ENCODE measurements at regions not wholly inside any gene's neighbourhood (a gene's known extent, or its start where the extent isn't known, plus 50 kb on each side); places are given as distances from the start of the nearest gene placed in this dataset.

DNA sequence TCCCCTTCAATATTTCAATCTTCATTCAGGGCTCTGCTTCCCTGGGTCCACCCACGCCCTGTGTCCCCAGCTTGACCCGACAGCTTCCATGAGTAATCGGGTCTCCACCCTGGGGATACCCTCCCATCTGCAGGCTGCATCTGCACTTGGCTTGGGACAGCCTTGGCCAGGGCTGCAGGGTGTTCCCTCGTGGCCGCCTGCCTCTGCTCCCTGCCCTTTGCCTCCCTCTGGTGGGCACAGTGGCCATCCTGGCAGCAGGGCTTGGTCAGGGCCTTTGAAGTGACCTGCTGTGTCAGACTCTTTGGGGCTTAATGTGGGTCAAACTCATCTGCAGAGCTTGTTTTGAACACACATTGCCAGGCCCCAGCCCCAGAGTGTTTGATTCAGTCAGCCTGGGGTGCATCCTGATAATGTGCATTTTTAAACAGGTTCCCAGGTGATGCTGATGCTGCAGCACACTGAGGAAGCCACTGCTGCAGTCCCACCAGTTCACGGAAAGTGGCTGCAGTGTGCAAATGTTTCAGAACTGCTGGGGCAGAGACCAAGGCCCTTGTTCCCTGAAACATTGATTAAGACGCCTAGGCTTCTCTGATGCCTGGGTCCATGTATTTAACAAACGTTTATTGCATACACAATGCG, 80.7 kb upstream of the SEC61G start:
- in situ Hi-C loops (cut with HindIII; ENCODE audit: low pct_unique_long_range_greater_than_20kb, low sequenced_read_pairs) = loop anchor here (25.0 kb wide), 1 partner anchor 248 kb away; no protein-coding TSS in a partner anchor
- DNase-seq (ENCODE audit: low read depth) = peak; percentile 83

DNA sequence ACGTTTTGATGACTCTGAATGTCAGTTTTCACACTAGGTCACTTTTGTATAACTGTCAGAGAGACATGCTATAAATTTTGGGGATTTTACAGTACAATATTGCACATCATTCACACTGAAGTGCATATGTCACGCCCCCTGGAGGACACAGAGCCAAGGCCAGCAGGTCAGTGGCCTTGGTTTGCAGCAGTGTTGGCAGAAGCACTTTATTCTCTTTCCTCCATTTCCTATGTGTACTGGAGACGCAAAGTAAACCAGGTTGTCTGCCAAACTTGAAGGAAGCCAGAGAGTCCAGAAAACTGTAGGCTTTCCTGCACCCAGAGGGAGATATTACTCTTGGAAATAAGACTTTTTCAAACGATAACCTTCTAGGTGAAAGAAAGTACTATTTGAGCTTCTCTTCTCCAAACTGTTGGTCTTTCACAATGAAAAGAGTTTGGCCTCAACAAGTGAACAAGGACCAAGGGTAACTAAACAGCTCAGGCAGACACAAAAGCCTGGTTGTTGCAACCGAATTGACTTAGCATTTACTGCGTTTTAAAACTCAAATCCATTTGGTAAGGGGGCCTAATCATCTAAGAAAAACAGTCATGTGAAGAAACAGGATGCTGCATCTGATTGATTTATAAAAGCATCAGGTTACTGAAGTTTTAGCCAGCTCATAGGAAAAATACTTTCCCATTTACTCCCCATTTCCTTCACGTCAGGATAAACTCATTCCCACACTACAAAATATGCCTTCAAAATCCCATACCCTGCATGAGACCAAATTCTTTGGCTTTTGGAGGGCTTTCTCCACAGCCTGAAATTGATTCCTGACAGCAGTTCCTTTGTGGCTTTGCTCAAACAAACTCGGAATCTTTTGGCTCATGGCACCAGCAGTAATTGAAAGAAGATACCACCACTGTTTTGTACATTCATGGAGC, 83.0 kb upstream of the SEC61G start:
- in situ Hi-C loops (cut with HindIII; ENCODE audit: low pct_unique_long_range_greater_than_20kb, low sequenced_read_pairs) = loop anchor here (25.0 kb wide), 1 partner anchor 245 kb away; no protein-coding TSS in a partner anchor

DNA sequence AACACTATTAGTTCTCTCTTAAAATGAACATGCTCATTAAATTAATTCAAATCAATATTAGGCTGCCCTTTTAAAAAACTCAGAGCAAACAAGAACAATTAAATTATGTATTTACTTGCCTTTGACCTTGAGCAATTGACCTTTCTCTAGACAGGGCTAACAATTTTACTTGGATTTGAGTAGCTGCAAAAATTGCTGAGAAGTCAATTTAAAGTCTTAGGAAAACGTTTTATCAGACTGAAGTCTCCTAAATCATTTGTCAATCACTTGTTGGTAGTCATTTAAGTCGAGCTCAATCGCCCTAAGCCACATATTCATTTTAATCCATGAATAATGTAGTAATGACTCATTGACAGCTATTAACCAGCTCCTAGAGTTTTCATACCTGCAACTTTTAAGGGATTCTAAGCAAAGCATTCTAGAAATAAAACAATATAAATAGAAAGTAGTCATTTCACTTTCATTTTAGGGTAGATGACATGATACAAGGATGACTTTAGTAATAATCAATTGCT, 84.9 kb upstream of the SEC61G start:
- in situ Hi-C loops (cut with HindIII; ENCODE audit: low pct_unique_long_range_greater_than_20kb, low sequenced_read_pairs) = loop anchor here (25.0 kb wide), 1 partner anchor 243 kb away; no protein-coding TSS in a partner anchor
- no peak for DNase-seq (ENCODE audit: low read depth)

More for the DNA sequence above, 83.0 kb upstream of the SEC61G start:
- no peak for DNase-seq (ENCODE audit: low read depth)

DNA sequence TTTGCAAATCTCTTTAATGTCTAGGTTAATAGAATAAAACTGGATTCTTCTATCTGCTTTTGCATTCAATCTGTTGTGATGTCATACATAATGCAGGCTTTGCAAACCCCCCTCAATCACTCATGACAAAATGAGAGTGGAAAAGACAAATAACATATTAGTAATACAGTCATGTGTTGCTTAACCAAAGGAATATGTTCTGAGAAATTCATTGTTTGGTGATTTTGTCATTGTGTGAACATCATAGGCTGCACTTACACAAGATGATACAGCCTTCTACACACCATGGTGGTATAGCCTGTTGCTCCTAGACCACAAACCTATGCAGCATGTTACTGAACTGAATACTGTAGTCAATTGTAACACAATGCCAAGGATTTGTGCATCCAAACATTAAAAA, 87.3 kb upstream of the SEC61G start:
- in situ Hi-C loops (cut with HindIII; ENCODE audit: low pct_unique_long_range_greater_than_20kb, low sequenced_read_pairs) = loop anchor here (25.0 kb wide), 1 partner anchor 241 kb away; no protein-coding TSS in a partner anchor
- DNase-seq (ENCODE audit: low read depth) = no peak

DNA sequence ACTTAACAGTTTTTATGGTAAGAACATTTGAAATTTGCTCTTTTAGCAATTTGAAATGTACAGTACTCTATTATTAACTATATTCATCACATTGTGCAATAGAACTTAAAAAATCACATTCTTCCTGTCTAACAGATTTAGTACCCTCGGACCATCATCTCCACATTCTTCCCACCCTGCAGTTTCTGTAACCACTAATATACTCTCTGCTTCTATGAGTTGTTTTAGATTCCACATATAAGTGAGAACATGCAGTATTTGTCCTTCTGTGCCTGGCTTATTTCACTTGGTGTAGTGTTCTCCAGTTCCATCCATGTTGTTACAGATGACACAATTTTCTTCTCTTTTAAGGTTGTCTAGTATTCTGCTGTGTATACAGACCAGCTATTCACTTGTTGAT, 88.9 kb upstream of the SEC61G start:
- in situ Hi-C loops (cut with HindIII; ENCODE audit: low pct_unique_long_range_greater_than_20kb, low sequenced_read_pairs) = loop anchor here (25.0 kb wide), 1 partner anchor 239 kb away; no protein-coding TSS in a partner anchor
- DNase-seq (ENCODE audit: low read depth) = no peak

DNA sequence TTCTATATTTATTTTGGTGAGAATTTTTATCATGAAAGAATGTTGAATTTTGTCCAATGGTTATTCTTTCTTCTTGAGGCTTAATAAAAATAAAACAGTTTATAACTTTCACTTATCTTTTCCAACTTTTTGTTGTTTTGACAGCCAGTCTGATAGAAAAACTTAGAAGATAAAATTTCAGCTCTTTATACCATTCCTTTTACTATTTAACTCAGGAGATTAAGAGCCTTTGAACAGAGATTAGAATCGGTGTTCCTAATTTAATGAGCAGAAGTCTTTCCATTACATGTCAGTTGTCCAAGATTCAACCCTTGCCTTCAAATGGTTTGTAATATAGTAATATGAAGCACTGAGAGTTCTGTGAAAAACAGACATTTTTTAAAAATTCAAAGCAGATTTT, 97.8 kb upstream of the SEC61G start:
- DNase-seq (ENCODE audit: low read depth) = no peak
- in situ Hi-C loops (cut with HindIII; ENCODE audit: low pct_unique_long_range_greater_than_20kb, low sequenced_read_pairs) = no loop called here

DNA sequence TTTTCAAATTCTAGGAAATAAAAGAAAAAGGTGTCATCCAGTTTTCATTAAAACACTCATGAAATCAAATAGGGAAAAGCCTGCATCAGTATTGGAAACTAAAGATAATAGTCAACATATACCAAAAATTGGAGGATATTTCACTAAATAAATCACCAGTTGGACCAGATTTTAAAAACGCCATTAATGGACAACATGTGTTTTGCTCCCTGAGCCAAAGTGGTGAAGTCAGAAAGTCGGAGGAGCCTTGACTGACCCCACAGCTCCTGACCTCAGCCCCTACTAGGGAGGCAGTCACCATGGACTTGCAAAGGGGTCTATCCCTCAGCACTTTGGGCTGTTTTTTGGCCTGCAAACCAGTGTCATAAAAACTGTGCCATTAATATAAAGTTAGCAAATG, 98.3 kb upstream of the SEC61G start:
- in situ Hi-C loops (cut with HindIII; ENCODE audit: low pct_unique_long_range_greater_than_20kb, low sequenced_read_pairs) = no loop called here
- DNase-seq (ENCODE audit: low read depth) = no peak

DNA sequence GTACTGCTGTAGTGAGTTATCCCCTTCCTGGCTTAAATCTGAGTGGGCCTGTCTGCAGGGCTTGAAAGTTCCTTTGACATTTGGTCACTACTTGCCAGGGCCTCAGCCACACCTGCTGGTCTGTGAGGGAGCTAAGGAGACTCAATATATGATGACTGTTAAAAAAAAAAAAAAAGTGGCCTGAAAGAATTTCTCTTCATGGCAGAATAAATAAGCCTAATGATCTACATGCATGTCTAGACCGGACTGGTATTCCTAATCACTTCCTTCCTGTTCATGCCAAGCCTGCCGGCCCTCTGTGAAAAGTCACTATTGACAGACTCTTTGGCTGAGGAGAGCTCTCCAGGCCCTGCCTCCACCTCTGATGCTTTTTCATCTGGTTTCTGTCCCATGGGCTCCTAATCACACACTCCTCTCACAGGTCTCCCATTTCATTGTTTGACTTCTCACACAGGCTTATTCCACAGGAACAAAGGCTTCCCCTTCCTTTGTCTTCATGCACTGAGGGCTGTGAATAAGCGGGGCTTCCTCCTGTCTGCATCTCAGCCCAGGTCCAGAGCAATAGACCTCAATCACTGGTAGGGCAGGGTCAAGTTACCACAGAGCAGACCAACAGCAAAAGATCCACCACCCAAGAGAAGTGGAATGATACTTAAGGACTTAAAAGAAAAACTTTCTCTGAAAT, 99.1 kb upstream of the SEC61G start:
- DNase-seq (ENCODE audit: low read depth) = no peak
- in situ Hi-C loops (cut with HindIII; ENCODE audit: low pct_unique_long_range_greater_than_20kb, low sequenced_read_pairs) = no loop called here

DNA sequence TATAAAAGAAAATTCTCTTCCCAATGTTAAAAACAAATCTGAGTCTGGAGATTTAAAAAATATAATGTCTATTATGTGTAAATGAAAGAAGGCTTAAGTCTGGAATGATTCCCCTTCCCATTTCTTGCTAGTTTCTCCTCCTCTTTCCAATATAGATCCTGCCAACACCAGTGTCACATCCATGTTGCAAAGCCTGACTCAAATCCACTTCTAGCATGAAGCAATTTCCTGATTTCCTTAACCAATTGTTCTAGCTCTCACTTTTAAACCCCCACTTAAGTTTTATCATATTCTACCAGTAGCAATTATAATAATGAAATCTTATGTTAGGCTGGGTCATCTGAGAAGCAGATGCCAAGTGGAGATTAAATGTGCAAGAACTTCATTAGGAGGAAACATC, 100.1 kb upstream of the SEC61G start:
- DNase-seq (ENCODE audit: low read depth) = no peak
- in situ Hi-C loops (cut with HindIII; ENCODE audit: low pct_unique_long_range_greater_than_20kb, low sequenced_read_pairs) = no loop called here

DNA sequence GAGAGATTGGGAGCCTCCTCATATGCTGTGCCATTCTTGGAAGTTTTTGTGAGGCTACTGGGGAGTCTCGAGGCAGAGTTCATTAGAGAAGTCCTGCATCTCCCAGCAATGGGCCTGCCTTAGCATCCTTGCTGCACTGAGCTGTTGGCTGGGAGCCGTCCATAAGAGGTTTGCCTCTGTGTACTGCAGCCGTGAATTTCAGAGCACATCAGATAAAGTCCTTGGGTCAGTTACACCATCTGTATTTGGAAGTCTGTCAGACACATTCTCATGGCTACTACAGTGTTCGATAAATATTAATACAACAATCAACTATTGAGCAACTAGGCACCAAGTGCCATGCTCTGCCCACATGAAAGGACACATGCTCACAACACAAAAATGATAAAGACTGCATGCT, 100.5 kb upstream of the SEC61G start:
- no peak for DNase-seq (ENCODE audit: low read depth)
- in situ Hi-C loops (cut with HindIII; ENCODE audit: low pct_unique_long_range_greater_than_20kb, low sequenced_read_pairs) = no loop called here

DNA sequence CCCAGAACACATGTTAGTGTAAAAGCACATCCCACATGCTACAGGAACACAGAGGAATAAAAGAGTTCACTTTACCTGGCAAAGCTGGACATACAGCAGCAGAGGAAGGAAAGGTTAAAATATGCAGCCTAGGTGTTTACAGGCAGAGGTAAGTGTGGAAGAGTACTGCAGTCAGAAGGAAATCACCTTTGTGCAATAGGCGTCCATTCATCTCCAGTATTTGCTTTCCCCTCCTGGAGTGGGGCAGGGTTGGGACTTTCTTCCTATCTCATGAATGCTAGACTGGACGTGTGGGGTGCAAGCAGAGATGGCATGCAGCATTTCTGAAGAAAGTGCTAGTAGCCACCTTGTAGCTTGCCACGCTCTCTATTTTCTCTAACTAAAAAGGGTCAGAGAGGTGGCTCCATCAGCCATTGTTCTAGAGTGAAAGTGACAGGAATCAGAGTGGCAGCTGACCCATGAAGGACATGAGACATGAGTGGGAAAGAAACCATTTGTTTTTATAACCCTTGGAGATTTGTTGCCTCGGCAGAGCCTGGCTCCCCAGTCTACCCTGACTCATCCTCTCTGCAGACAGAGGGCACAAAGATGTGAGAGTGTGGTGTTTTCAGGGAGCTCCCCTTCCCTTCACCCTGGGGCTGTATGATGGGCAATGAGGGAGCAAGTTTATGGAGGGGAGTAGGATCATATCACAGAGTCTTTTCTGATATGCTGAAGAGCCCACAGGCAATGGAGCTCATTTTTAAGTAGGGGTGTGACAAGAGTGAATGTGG, 101.2 kb upstream of the SEC61G start:
- in situ Hi-C loops (cut with HindIII; ENCODE audit: low pct_unique_long_range_greater_than_20kb, low sequenced_read_pairs) = no loop called here
- no peak for DNase-seq (ENCODE audit: low read depth)

DNA sequence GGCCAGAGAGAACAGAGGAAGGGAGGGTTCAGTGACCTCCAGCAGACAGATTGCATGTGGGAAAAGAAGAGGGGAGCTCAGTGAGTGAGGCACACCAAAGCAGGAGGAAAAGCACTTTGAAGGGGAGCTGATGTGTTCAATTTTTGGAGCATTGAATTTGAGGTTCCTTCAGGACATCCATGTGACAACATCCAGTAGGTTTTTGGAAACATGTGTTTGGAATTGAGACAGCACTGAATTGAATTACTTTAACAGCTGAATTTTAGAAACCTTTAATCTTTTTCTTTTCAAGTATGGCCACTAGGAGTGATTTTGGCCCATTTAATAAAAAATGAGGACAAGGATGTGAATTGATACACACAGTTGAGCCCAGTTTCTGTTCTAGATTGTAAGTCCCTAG, 101.8 kb upstream of the SEC61G start:
- no peak for DNase-seq (ENCODE audit: low read depth)
- in situ Hi-C loops (cut with HindIII; ENCODE audit: low pct_unique_long_range_greater_than_20kb, low sequenced_read_pairs) = no loop called here

DNA sequence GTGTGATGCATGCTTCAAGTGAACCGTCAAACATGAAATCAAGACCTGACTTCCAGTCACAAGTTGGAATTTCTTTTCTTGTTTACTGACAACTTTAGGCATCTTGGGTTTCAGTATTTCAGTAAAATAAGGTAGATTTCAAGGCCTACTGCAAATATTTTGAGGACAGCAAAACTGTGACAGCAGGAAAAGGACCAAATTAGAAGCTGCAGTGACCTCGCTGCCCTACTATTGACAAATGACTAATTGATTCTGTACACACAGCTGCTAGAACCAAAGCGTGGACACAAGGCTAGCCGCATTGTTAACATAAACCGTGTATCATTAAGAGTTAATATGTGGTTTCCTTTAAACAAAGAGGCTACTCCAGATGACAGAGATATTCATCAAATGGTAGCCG, 105.7 kb upstream of the SEC61G start:
- DNase-seq (ENCODE audit: low read depth) = no peak
- in situ Hi-C loops (cut with HindIII; ENCODE audit: low pct_unique_long_range_greater_than_20kb, low sequenced_read_pairs) = no loop called here

DNA sequence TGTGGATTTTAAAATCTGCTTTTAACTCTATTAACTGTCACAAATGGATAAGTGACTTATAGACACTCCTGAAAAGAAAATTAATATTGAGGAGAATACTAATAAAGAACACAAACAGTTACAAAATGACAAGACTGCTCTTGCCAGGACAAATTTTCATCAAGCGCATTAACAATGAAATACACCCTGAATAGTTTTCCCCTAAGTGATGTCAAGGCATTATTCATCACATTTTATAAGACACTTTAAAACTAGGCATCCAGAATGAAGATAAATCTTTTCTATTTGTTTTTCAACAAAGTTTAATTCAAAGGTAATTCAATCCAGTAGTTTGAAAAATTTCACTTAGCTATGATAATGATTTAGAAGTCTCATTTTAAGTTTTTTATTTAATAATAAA, 110.5 kb upstream of the SEC61G start:
- in situ Hi-C loops (cut with HindIII; ENCODE audit: low pct_unique_long_range_greater_than_20kb, low sequenced_read_pairs) = no loop called here
- no peak for DNase-seq (ENCODE audit: low read depth)

DNA sequence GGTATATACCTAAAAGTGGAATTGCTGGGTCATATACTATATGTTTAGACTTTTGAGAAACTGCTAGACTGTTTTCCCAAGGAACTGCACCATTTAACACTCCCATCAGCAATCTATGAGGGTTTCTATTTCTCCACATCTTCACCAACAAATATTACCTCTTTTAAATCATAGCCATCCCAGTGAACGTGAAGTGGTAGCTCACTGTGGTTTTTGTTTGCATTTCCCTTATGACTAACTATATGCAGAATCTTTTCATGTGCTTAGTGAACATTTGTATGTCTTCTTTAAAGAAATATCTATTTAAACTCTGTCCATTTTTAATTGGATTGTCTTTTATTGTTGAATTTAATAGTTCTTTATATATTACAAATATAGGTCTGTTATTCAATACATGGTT, 115.8 kb upstream of the SEC61G start:
- in situ Hi-C loops (cut with HindIII; ENCODE audit: low pct_unique_long_range_greater_than_20kb, low sequenced_read_pairs) = no loop called here
- no peak for DNase-seq (ENCODE audit: low read depth)

DNA sequence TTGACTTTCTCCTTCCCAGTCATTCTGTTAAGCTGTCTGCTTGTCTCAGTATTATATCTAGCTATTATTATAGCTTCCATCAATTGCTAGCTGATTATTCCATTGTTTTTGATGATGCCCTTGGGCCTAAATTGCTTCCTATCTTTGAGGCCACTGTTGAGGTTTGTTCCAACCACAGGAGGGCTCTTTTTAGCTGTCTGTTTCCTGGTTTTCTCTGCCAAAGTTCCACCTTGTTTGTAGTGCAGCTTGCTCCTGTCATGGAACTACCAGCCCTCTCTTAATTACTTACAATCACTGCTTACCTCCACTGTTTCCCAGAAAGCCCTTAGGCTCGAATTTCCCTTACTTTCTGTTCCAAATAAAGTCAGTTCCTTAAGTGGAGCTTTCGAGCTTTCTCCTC, 118.7 kb upstream of the SEC61G start:
- DNase-seq (ENCODE audit: low read depth) = peak; percentile 59
- in situ Hi-C loops (cut with HindIII; ENCODE audit: low pct_unique_long_range_greater_than_20kb, low sequenced_read_pairs) = no loop called here

DNA sequence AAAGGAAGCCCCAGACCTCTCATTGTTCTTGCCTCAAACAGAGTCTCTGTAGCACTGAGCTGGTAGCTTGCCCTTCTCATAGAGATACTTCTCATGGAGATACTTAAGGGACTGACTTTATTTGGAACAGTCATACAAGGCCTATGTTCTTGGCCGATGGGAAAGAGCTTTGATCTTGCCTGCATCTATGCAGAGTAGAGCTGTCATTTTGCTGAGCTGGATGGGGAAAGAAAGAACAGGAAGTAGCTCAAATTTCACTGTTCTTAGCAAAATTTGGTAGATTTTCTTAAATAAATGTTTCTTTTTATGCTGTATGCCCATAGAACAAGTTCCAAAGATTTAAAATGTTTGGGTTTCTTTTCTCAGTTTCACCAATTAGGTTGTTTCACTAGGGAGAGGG, 119.3 kb upstream of the SEC61G start:
- in situ Hi-C loops (cut with HindIII; ENCODE audit: low pct_unique_long_range_greater_than_20kb, low sequenced_read_pairs) = no loop called here
- DNase-seq (ENCODE audit: low read depth) = no peak

DNA sequence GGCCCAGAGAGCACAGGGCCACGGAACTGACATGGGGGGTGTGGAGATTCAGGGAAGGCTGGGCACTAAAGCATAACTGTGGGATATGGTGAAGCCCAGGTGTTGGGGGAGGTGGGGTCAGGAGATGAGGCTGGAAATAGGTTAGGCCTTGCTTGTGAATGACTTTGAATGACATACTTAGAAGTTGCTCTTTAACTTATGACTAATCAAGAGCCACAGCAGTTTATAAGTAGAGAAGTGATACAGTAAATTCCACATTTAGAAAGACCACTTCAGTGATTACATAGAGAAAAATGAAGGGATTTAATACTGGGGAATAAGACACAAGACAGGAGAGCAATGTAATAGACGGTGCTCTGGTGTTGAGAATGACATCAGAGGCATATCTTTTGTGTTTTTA, 120.8 kb upstream of the SEC61G start:
- in situ Hi-C loops (cut with HindIII; ENCODE audit: low pct_unique_long_range_greater_than_20kb, low sequenced_read_pairs) = no loop called here
- DNase-seq (ENCODE audit: low read depth) = peak; percentile 86
